Stimulated activated CD4-positive, alpha-beta T cell treated with anti-CD3 and anti-CD28 coated beads, Interleukin-12 subunit alpha, Interleukin-12 subunit beta, amount 100 ng/mL, for 24 hours (primary cell): ENCODE measurements at regions not wholly inside any gene's neighbourhood (a gene's known extent, or its start where the extent isn't known, plus 50 kb on each side); places are given as distances from the start of the nearest gene placed in this dataset.
"Not testable (repeated sequence)": the region's sequence is repeated elsewhere in the genome, so short reads cannot be mapped to it uniquely, and the experiment has no call there.

Experiments
- DNase-seq, 2 experiments: peaks; one replicate each; pipeline ENCODE4 v3.0.0-alpha.2; 2020; ENCODE audit warnings: low read depth in 2 of 2

- DNase-seq = no peak
Measured at GRCh38 chr12:67842124-67842523, 147.1 kb upstream of the IFNG-AS1 start.

GRCh38 chr12:67843257-67843656, 146.0 kb upstream of the IFNG-AS1 start:
- no peak for DNase-seq

- no peak for DNase-seq
Measured at GRCh38 chr12:67852701-67853100, 136.5 kb upstream of the IFNG-AS1 start.

GRCh38 chr12:67853204-67853603, 136.0 kb upstream of the IFNG-AS1 start:
- DNase-seq = no peak

- DNase-seq = no peak
Measured at GRCh38 chr12:67854351-67854750, 134.9 kb upstream of the IFNG-AS1 start.

- no peak for DNase-seq
Measured at GRCh38 chr12:67855103-67855502, 134.1 kb upstream of the IFNG-AS1 start.

- DNase-seq = no peak
Measured at GRCh38 chr12:67871231-67871630, 118.0 kb upstream of the IFNG-AS1 start.

GRCh38 chr12:67873355-67873754, 115.9 kb upstream of the IFNG-AS1 start:
- DNase-seq = no peak

- DNase-seq = no peak
Measured at GRCh38 chr12:67876305-67876915, 112.8 kb upstream of the IFNG-AS1 start.

GRCh38 chr12:67877727-67878126, 111.5 kb upstream of the IFNG-AS1 start:
- no peak for DNase-seq

GRCh38 chr12:67879937-67880336, 109.3 kb upstream of the IFNG-AS1 start:
- DNase-seq = no peak

GRCh38 chr12:67881565-67881964, 107.7 kb upstream of the IFNG-AS1 start:
- no peak for DNase-seq

- DNase-seq = no peak
Measured at GRCh38 chr12:67884596-67884995, 104.7 kb upstream of the IFNG-AS1 start.

GRCh38 chr12:67885375-67886169, 103.7 kb upstream of the IFNG-AS1 start:
- DNase-seq = no peak

- DNase-seq = no peak
Measured at GRCh38 chr12:67887065-67887464, 102.2 kb upstream of the IFNG-AS1 start.

- DNase-seq = no peak
Measured at GRCh38 chr12:67889931-67890330, 99.3 kb upstream of the IFNG-AS1 start.

GRCh38 chr12:67890726-67891258, 98.5 kb upstream of the IFNG-AS1 start:
- no peak for DNase-seq

GRCh38 chr12:67891596-67891995, 97.7 kb upstream of the IFNG-AS1 start:
- DNase-seq = no peak

- no peak for DNase-seq
Measured at GRCh38 chr12:67892259-67893021, 96.8 kb upstream of the IFNG-AS1 start.

GRCh38 chr12:67893022-67893580, 96.1 kb upstream of the IFNG-AS1 start:
- no peak for DNase-seq

GRCh38 chr12:67900418-67900817, 88.8 kb upstream of the IFNG-AS1 start:
- DNase-seq = not testable (repeated sequence)

- no peak for DNase-seq
Measured at GRCh38 chr12:67909091-67909531, 80.1 kb upstream of the IFNG-AS1 start.
